LoVo (cell line): ENCODE measurements at regions not wholly inside any gene's neighbourhood (a gene's known extent, or its start where the extent isn't known, plus 50 kb on each side); places are given as distances from the start of the nearest gene placed in this dataset.

Experiments
- DNase-seq: peaks from one replicate; pipeline ENCODE4 v3.0.0-alpha.2; 2016; ENCODE audit warnings: low spot score

- DNase-seq = no peak
Measured at GRCh38 chr13:83601539-83601938, 280.7 kb downstream of the SLITRK1 start.

GRCh38 chr13:83592095-83592494 lies 290.2 kb downstream of the SLITRK1 start:
- DNase-seq = no peak

- DNase-seq = no peak
Measured at GRCh38 chr13:83589814-83590213, 292.5 kb downstream of the SLITRK1 start.

DNA sequence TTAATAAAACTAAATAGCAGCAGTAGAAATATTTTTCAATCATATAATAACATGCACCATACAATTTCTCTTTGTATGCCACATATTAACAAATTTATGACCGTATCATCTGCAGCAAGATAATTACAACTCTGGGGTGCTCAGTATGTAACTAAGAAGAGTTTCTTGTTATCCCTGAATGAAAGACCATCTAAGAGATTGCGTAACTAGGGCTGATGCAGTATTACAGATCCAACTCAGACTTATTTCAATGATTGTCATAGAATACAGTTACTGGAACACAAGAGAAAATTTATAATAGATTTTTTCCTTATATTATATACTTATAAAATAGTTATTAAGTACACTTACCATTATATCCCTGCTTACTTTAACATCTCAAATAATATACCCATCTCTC lies 305.1 kb downstream of the SLITRK1 start:
- no peak for DNase-seq

DNA sequence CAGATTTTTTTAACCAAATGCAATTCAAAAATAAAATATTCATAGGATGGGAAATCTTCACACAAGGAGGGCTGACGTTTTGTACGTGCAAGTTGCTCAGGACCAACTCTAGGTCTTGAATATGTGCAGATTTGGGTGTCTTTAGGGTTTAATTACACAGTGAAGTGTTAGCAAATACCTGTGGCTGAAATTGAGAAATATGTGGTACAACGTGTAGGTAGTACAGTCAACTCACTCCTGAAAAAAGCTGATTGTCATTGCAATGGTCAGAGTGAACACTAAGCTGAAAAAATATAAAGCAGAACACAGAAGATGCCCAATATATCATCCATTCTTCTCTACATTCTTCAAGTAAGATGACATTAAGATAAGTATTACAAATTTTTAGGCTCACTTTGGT lies 314.3 kb downstream of the SLITRK1 start:
- DNase-seq = no peak

GRCh38 chr13:83563499-83563898 lies 318.8 kb downstream of the SLITRK1 start:
- no peak for DNase-seq

GRCh38 chr13:83557845-83558244 lies 324.4 kb downstream of the SLITRK1 start:
- no peak for DNase-seq

DNA sequence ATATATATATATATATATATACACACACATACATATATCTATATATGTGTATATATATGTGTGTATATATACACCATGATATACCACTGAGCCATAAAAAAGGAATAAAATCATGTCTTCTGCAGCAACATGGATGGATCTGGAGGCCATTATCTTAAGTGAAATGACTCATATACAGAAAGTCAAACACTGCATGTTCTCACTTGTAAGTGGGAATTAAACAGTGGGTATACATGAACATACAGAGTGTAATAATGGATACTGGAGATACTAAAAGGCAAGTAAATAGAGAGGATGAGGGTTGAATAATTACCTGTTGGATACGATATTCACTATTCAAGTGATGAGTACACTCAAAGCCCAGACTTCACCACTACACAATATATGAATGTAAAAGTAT lies 332.6 kb downstream of the SLITRK1 start:
- DNase-seq = no peak

DNA sequence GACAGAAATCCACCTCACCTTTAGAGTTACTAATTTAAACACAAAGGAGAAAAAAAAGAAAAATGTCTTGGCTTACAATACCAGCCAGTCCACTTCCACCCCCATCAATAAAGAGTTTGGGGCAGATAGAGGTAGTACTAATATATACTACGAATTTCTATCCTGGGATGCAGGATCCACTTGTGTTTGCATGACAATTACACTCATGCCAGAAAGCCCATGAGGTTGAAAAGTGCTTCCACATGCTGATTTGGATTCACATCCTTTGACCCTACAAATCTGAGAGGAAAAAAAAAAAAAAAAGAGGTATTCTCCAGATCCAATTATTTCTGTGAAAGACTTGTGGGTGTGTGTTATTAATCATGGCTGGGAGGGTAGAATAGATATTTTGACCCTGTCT lies 335.2 kb downstream of the SLITRK1 start:
- no peak for DNase-seq

DNA sequence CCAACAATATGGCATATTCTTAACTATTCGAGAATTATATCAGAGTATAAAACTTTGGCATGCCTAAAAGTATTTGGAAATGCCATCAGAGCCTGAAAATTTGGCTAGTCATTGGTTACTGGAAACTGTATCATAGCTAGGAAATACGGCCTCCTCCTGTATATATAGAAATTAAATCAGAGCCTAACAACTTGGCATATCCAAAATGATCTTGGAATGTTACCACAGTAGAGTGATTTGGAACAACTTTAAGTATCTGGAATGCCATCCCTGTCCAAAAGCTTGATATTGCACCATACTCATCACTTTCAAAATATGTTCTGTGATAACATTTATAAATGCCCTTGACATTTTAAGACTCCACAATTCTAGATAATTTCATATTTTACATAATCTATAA lies 335.8 kb downstream of the SLITRK1 start:
- DNase-seq = no peak

DNA sequence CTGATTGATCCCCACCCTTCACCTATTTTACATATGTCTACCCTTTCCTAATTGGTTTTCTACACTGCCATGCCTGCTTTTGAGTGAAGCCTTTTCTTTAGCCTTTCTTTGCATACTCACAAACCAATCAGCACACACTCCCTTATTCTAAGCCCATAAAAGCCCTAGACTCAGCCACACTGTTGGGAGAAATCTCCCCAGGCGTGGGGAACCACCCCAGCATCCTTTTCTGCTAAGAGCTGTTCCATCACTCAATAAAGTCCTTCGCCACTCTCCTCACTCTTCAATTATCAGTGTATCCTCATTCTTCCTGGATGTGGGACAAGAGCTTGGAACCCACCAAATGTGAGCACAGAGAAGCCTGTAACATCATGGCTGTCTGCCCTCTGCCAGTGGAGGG lies 343.6 kb downstream of the SLITRK1 start:
- DNase-seq = no peak

- DNase-seq = no peak
Measured at GRCh38 chr13:83536941-83537340, 345.3 kb downstream of the SLITRK1 start.

GRCh38 chr13:83536153-83536552 lies 346.1 kb downstream of the SLITRK1 start:
- no peak for DNase-seq

GRCh38 chr13:83532809-83533208 lies 349.5 kb downstream of the SLITRK1 start:
- no peak for DNase-seq

GRCh38 chr13:83531022-83531421 lies 351.3 kb downstream of the SLITRK1 start:
- DNase-seq = no peak

- no peak for DNase-seq
Measured at GRCh38 chr13:83516781-83517180, 365.5 kb downstream of the SLITRK1 start.

- no peak for DNase-seq
Measured at GRCh38 chr13:83515268-83516015, 366.8 kb downstream of the SLITRK1 start.

DNA sequence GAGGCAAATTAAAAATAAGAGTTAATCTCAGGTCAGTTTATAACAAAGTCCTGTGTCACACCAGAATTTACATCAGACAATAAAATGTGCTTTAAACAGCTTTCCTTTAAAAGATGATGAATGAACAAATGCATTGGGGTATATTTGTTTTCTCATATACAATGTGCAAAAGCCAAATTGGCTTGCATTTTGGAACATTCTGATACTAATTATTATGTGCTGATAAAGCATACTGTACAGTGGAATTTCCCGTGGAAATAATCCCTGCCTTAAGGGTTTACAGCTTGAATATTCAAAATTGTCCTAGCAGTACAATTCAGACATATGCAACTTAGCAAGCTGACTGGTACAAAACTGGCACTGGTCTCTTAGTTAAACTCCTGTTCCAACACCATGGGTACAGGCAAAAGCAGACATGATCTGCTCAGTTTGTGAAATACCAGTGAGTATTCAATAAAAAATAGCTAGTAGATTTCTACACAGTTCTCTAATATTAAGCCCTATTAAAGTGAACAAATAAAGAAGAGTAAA lies 373.4 kb downstream of the SLITRK1 start:
- DNase-seq = no peak

DNA sequence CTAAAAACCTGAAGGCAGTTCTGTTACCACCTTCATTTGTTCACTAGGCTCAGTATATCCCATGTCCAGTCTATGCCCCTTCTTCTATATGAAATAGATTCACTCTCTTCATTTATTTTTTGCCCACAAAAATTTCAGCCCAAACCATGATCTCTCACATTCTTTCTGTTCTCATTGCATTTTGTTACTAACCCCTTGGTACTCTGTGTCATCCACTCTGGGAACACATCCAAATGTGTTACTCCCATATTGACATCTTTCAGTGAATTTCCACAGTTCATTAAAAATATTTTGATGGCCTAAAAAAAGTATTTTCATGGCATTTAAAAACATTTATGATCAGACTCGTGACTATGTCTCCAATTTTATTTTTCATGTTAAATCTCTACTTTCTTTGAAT lies 378.9 kb downstream of the SLITRK1 start:
- DNase-seq = no peak

- DNase-seq = no peak
Measured at GRCh38 chr13:83499286-83499685, 383.0 kb downstream of the SLITRK1 start.

DNA sequence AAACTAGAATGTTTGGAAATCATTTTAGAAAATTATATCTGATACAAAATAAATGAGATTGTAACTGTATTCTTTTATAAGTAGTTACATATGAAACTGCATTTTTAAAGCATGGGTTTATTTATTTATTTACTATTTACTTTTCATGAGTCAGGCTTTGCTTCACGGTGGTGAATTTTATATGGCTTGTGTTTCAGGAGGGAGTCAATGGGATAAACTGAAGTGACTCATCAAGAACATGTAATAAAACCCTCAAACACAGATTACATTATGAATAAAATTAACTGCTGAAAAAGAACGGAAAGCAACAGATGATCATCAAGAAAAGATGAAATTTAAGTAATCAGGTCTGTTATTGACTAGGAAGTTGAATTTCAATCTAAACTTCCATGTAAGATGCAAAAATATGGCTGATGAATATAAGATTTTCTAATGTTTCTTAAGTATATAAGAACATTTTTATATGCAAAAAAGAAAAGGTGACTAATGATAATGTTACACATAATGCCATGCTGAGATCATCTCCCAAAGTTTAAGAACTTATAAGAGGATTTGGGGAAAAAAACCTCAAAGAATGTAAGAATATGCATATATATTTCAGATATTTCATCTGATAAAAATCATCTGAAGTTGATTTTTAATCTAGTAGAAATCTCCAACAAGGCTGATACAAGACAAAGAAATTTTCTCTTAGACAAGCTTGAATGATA lies 383.6 kb downstream of the SLITRK1 start:
- DNase-seq = no peak

- DNase-seq = no peak
Measured at GRCh38 chr13:83498045-83498444, 384.2 kb downstream of the SLITRK1 start.

- no peak for DNase-seq
Measured at GRCh38 chr13:83496501-83496900, 385.8 kb downstream of the SLITRK1 start.

DNA sequence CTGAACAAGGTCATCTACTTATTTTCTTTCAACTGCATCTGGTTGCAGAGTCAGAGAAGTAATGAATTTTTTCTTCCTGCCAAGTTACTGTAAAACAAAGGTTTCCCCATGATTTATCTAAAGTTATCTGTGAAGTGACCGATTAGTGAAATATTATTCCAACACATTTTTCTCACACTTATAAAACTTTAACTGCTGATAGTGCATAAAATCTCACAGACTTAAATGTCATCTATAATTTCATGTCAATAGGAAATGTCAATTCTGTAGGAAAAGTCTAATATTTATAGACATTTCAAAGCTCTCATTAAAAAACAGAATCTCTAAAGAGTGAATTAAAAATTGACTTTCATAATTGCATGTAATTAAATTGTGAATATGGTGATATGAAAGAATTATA lies 397.2 kb downstream of the SLITRK1 start:
- DNase-seq = no peak
